ENCODE measurements at regions not wholly inside any gene's neighbourhood (a gene's known extent, or its start where the extent isn't known, plus 50 kb on each side); places are given as distances from the start of the nearest gene placed in this dataset.

GRCh38 chr5:5042806-5043205 lies 97.3 kb upstream of the ADAMTS16 start:
- DNase-seq, result no peak

- DNase-seq, result no peak
These were observed 96.8 kb upstream of the ADAMTS16 start for GRCh38 chr5:5043346-5043745.

GRCh38 chr5:5044247-5044840 lies 95.8 kb upstream of the ADAMTS16 start:
- DNase-seq, result no peak

GRCh38 chr5:5046680-5047502 lies 93.2 kb upstream of the ADAMTS16 start:
- DNase-seq, result no peak

- DNase-seq, result no peak
These were observed 89.3 kb upstream of the ADAMTS16 start for GRCh38 chr5:5050801-5051200.

- DNase-seq, result no peak
These were observed 84.4 kb upstream of the ADAMTS16 start for GRCh38 chr5:5055712-5056111.

- DNase-seq, result no peak
These were observed 78.3 kb upstream of the ADAMTS16 start for GRCh38 chr5:5061836-5062235.

GRCh38 chr5:5062525-5063302 lies 77.4 kb upstream of the ADAMTS16 start:
- no peak for DNase-seq

- DNase-seq, result no peak
These were observed 76.6 kb upstream of the ADAMTS16 start for GRCh38 chr5:5063533-5063953.

- no peak for DNase-seq
These were observed 74.7 kb upstream of the ADAMTS16 start for GRCh38 chr5:5065472-5065871.

- no peak for DNase-seq
These were observed 73.6 kb upstream of the ADAMTS16 start for GRCh38 chr5:5066276-5067186.

- no peak for DNase-seq
These were observed 70.3 kb upstream of the ADAMTS16 start for GRCh38 chr5:5069851-5070250.

GRCh38 chr5:5071554-5071953 lies 68.6 kb upstream of the ADAMTS16 start:
- no peak for DNase-seq

GRCh38 chr5:5077236-5077635 lies 62.9 kb upstream of the ADAMTS16 start:
- DNase-seq, result no peak

- DNase-seq, result no peak
These were observed 61.9 kb upstream of the ADAMTS16 start for GRCh38 chr5:5078009-5078897.

GRCh38 chr5:5079876-5080275 lies 60.3 kb upstream of the ADAMTS16 start:
- DNase-seq, result no peak

GRCh38 chr5:5080790-5081189 lies 59.3 kb upstream of the ADAMTS16 start:
- DNase-seq, result no peak

GRCh38 chr5:5085381-5085780 lies 54.7 kb upstream of the ADAMTS16 start:
- no peak for DNase-seq

GRCh38 chr5:5089895-5090649 lies 50.1 kb upstream of the ADAMTS16 start:
- no peak for DNase-seq

All from NCI-H69 (cell line).